ENCODE measurements at regions not wholly inside any gene's neighbourhood (a gene's known extent, or its start where the extent isn't known, plus 50 kb on each side); places are given as distances from the start of the nearest gene placed in this dataset.

DNA sequence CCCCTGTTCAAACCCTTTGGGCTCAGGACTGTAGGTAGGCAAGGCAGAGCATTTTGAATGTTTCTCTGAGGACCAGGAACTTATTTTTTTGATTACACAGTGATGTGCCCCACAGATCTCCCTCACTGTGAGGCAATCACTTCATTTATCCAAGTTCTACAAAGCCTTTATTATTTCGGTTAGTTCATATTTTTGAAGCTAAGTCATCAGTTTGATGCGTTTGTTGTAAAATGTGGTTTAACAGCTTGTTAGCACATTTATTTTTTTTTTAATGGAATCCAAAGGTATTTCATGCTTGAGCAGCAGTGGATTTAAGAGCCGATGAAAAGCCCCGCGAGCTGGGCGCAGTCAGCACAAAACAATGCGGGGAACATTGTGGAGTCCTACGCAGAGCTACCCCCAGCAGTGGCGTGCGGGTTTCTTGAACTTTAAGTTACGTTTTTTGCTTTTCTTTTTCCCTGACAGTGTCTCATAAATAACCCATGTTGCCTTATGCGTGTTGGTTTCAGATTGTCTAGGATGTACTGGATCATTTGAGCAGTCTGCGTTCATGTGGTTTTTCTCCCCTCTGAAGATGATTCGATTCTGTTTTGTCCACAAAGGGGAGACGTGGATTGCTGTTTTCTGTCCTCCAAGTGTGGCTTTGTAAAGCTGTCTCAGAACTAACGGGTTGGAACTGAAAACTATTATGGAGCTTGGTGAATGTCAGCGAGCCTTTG is 233.6 kb upstream of the BMP2 start:
- no peak for DNase-seq

DNA sequence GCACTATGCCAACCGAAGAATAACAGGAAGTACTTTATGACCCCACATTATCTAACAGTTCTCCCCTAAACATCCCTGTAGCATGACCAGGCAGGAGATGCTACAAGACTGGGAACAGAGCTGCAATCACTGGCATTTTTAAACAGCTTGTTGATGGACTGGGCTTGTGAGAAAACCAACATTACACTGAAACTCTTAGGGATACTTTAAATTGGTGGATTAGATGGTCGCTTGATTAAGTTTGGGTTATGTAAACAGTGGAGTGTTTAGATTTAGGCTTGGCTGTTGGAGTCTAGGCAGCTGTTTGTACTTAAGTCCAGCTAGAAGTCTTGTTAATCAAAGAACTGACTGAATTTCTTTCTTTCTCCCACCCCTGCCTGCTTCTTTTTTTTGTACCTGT is 234.1 kb upstream of the BMP2 start:
- DNase-seq: no peak

DNA sequence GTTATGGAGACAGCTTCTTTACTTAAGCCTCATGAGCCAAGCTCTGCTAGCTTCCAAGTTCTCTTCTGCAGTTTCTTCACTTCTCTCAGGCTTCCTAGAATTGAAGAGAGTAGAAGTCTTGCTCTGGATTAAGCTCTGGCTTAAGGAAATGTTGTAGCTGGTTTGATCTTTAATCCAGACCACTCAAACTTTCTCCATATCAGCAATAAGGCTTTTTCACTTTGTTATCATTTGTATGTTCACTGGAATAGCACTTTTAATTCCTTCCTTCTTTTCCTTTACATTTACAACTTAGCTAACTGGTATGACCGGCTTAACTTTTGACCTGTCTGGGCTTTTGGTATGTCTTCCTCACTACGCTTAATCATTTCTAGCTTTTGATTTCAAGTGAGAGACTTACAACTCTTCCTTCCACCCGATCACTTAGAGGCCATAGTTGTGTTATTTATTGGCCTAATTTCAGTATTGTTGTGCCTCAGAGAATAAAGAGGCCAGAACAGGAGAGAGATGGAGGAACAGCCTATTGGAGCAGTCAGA is 236.6 kb upstream of the BMP2 start:
- peak in 1 of 5 experiments; percentile 27 for DNase-seq

DNA sequence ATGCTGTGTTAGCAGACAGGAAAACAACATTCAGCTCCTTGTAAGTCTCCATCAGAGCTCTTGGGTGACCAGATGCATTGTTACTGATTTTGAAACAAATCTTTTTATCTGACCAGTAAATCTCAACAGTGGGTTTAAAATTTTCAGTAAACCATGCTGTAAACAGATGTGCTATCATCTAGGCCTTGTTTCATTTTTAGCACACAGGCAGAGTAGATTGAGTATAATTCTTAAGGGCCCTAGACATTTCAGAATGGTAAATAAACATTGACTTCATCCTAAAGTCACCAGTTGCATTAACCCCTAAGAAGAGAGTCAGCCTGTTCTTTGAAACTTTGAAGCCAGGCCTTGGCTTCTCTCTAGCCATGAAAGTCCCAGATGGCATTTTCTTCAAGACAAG is 237.2 kb upstream of the BMP2 start:
- peak in 1 of 5 experiments; percentile 79 for DNase-seq

DNA sequence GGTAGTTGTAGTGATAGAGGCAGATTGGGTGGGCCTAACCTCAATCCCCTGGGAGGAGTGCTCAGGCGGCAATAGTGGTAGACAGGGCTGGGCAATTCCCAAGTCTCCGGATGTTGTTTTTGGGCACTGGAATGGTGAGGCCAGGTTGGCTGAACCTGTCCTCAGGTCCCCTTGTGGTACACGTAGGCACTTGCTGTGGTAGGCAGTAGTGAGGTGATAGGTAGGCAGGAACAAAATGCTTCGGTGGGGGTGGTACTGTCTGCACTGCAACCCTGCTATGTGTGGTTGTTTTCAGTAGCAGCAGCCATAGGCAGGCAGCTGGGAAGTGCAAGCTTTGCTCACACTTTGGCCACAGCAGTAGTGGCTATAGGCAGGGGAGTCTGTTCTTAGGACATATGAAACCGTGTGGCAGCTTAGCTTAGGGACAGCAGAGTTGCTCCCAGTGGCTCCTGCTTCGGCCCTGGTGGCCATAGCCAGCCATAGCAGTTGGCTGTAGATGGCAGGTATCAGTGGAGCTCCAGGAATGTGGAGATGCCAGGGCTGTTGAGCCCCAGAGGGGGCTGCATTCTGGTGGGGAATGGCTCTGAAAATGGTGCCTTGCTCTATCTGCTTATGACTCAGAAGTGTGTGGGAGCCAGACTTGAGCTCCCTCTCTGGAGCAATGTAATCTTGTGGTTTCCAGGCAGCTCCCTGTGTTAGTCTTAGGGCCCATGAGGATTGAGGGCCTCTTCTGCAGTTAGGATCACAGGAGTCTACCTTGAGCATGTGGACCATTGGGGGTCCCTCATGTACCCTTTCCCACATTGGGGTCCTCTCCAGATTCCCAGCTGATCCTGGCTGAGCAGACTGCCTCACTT is 241.8 kb upstream of the BMP2 start:
- no peak for DNase-seq

DNA sequence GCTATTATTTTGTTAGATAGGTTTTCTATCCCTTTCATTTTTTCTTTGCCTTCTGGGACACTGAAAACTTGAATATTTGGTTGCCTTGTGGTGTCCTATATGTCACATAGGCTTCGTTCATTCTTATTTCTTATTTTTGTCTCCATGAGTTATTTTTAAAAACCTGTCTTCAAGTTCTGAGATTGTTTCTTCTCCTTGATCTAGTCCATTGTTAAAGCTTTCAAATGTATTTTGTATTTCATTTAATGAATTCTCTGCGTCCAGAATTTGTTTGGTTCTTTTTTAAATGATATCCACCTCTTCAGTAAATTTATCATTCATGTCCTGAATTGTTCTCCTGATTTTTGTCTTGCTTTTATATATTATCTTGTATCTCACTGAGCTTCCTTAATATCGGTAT is 243.2 kb upstream of the BMP2 start:
- no peak for DNase-seq

DNA sequence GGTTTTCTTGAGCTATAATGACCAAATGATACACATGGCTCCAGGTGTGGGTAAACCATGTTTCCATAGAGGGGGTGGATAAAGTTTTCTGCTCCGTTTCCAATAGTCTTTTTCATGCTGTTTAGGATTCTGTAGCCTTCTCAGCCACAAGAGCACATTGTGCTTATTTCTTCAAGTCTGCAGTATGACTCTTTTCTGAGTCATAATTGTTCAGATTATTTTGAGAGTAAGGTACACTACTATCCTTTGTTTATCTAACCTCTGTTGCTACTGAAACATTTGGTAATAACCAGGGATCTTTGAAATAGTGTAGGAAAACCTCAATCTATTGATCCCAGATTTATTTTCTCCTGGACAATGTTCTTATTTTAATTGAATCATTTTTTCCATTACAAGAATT is 247.9 kb upstream of the BMP2 start:
- DNase-seq: no peak

DNA sequence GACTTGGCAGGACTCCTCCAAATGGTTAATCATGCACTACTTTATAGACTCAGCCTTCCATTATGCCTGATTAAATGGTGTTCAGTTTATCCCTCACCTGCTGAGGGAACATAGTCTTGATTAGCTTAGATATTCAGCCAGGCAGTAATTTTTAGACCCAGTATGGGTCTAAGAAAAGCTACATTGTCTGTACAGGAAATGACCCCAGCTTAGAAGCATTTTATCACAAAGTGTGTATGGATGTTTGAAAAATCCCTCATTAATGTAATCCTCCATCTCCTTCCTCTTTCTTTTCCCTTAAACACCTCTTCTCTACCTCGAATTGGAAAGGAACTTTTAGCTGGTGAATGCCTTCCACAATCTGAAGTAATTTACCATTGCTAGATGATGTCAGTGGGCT is 252.2 kb upstream of the BMP2 start:
- no peak for DNase-seq

DNA sequence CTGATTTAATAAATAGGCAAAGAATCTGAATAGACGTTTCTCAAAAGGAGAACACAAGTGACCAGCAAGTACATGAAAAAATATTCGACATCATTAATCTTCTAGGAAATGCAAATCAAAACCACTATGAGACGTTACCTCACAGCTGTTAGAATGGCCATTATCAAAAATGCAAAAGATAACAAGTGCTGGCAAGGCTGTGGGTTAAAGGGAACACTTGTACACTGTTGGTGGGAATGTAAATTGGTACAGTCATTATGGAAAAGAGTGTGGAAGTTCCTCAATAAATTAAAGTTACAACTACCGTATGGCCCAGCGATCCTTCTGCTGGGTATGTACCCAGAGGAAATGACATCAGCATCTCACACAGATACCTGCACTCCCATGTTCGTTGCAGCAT is 253.9 kb upstream of the BMP2 start:
- DNase-seq: no peak

DNA sequence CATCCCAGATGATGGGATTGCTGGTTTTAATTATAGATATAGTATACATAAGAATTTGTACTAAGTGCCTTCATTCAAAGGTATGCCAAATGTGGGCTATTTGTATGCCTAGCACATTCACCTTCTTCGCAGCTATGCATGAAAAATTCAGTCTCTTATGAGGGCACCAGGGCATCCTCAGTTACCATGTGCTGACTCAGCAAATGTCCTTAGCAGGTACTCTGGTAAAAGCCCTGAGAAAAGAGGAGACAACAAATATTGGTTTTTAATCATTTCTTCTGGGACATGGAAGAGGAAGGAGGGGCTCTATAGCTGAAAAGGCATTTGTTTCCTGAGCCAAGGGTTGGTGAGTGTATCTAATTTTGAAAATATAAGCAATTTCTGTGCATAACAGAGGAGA is 258.1 kb upstream of the BMP2 start:
- no peak for DNase-seq

DNA sequence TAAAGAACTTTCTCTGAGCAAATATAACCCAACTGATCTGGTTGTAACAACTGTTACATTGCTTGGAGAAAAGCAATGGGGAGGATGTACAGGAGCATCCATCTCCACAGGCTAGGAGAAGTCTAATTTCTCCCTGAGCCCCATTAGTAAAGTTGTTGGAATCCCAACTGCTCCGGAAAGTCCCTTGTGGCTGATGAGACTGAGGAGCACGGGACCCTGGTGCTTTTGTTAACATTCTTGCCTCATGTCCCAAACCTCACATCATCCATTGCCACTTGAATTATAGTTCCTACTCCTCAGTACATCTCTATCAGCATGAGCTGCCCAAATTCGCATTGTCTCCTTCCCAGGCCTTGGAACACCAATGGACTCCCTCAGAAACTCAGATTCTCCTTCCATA is 260.6 kb upstream of the BMP2 start:
- no peak for DNase-seq

DNA sequence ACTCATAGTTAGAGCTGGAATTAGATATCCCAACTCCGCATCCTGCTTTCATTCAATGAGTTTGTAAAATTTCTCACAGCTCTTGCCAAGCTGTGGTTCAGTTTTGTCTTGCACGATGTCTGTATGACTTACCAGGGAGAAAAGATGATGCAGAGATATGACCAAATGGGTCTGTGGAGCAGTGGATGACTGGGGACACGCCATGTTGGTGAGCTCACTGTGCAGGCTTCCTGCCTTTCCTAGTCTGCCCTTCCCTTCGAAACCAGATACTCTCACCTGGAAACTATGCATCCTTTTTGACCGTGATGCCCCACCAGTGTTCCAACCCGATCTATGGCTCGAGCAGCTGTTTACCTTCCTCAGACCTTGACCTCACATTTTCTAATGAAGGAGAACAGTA is 262.7 kb upstream of the BMP2 start:
- no peak for DNase-seq

DNA sequence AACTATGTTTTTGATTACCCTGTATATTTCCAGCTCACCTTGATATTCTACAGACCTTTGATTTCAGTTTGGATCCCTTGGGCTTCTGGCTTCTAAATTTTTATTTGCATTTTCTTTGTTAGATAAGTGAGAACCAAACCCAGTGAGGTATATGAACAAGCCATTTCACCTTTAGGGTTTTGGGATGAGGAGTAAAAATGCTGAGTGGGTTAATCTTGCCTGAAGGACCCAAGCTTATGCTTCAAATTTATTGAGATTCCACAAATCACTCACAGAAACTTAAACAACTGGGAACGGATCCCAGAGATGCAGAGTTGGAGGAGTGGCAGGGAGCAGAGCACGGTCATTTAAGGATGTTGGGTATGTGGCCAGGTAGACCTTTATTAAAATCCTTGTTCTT is 263.3 kb upstream of the BMP2 start:
- no peak for DNase-seq

DNA sequence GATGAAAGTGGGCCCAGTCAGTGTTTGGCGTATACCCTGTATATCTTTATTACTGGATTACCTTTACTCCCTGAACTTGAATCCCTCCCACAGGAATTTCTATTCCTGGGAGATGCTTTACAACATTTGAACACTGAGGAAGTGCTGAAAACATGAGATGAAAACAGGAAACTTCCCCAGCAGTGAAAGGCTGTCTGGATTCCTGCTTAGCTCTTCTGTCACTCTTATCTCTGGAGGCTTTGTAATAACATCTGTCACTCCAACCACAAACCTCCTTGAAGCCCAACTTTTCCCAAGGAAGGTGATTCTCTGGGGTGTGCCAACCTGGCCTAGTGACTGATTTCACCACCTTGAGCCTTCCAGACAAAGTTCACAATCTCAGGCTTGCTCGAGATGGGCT is 264.5 kb upstream of the BMP2 start:
- no peak for DNase-seq

DNA sequence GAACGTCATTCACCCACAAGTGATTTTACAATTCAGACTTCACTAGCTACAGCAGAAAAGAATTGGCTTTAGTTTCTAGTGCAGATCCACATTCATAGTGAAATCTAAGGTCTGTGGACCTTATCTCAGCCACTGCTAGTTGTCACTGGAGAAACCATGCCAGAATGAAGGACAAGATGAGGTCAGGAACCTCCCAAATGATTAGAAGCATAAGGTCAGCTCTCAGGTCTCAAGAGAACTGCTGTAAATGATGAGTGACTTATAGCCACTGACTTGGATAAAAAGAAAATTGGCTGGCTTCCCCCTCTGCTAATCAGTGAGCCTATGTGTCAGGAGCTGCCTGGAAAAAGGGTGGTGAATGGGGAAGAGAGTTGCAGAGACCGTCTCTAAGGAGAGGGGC is 265.3 kb upstream of the BMP2 start:
- DNase-seq: no peak

DNA sequence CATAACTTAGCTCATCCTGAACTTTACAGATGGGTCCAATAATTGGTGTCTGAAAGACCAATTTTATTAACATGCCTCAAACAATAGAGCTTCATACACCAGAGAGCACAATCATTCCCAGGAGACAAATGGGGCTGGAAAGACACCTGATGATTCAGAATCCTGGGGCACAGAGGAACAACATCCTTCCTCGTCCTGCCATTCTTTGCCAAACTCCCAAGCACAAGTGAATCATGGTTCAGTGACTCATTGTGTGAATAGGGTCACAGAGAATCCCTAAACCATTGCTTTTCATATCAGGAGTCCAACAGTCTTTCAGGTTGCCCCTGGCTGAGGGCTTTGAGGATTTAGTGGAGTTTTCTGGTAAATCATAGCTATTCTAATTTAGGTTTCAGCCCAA is 266.4 kb upstream of the BMP2 start:
- DNase-seq: no peak

DNA sequence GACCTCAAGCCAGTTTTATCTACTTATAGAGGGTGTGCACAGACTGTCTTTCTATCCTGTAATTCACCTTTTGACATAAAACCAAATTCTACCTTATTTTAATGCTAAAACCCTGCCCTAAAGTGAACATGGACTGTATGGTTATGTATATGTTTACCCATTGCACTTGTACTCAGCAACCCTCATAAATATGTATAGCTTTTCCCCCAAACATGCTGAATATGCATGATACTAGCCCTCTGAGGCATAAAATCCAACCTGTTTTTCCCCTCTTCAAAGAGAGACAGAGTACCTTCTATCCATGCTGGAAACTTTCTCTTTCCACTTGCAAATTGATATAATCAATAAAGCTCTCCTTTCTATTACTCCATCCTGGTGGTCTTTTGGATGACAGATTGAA is 267.9 kb upstream of the BMP2 start:
- no peak for DNase-seq

DNA sequence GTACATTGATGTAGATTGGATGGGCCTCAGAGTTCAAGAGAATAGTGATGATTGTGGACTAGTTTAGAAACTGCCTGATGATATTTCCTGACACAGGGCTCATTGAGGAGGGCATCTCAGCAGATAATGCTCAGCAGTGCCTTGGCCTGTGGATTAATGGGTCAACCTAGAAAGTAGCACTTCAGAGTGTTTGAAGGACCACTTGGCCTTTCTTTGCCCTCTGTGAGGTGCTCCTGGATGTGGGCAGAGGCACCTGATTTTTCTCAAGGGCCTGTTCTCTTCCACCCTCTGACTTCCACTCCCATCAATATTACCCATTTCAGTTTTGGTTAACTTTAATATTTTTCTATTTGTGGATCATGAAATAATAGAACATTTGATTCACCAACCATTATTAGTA is 270.6 kb upstream of the BMP2 start:
- no peak for DNase-seq

DNA sequence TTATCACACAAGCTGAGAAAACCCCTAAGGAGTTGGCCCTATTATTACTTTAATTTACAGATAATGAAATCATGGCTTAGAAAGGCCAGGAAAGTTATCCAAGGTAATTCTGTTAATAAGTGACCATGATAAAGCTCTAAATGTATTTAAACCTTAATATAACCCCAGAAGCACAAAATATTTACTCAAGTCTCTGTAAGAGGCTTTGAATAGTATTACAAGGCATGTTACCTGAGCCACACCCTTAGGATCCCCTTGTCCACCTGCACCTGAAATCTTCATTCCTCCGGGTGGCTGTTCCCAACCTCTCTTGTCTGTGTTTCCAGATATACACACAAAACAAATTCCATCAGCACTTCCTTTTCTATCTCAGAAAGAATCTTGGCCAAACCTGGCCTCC is 271.6 kb upstream of the BMP2 start:
- no peak for DNase-seq

DNA sequence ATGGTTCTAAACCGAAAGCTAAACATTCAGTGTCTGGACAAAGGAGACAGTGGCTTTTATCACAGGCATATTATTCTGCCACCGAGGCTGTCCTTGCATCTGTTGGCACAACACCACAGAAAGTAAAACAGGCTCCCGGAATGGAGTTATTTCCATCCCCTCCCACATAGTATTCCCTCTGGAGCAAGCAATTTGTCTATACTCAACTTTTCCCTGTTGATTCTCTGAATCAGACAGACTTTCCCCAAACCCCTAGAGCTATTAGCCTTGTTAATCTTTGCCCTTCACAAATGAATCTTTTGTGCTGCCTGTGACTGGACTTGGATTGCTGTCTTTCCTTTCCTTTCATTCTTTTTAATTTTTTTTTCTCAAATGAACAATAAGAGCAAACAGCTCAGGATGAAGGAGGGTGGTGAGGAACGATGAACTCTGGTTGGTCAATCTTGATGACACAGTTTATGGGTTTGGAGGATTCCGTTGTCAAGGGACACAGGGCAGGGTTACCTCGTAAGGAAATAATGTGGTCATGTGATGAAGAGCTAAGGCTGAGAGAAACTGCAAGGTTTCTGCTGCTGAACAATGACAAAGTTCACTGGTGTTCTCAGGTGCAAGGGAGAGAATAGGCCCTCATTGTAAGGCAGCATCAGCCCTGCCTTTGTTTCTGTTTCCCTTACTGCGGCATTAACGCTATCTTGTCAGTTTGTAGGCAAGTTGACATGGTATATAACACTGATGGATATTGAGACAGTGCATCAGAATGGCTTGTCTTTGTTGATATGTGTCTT is 275.0 kb upstream of the BMP2 start:
- DNase-seq: no peak

DNA sequence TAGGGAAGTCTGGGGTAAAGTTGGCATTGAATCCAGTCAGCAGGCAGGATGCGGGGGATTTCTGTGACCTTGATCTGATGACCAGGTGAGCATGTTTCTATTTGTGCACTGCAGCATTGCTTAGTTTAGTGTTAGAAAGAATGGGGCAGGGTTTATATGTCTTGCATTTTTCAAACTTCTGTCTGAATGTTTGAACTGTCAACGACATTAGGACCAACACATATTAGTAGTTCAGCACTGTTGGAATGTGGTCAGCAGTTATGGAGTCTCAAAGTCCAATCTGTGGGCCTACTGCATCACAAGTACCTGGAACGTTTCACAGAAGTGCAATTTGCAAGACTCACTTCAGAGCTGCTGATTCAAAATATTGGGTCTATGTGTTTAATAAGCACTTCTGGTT is 276.6 kb upstream of the BMP2 start:
- DNase-seq: no peak

DNA sequence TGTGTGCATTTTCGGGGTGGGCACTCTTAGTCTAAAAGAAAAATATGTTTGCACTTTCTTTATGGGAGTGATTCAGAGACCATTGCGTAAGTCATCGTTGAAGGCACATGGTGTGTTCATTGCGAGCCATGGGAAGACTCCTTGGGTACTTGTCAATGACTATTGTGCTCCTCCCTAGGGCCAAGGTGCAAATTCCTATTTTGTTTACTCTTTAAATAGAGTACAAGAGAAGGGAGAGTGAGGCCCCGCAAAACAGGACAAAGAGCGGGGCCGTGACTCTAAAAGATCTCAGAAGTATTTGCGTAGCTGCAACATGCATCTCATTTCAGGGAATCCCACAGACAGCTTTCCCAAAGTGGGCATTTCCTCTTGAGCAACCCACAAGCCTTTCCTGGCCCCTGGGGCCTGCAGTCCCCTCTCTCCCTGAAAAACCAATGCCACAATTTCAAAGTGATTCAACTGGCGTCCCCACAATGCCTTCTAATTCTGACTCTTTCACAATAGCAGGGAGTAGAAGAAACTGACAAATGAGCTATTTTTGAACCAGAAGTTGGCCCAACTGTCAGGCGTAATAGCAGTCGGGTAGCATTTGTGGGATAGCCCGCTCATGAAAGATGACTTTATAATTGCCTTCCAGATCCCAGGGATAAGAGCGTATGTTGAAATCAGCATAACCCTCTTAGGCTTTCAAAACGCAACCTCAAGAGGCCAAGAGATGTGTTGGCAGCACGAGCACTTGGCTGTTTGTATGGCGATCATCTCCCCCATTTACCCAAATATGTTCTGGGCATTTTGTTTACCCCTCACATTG is 277.9 kb upstream of the BMP2 start:
- DNase-seq: no peak

DNA sequence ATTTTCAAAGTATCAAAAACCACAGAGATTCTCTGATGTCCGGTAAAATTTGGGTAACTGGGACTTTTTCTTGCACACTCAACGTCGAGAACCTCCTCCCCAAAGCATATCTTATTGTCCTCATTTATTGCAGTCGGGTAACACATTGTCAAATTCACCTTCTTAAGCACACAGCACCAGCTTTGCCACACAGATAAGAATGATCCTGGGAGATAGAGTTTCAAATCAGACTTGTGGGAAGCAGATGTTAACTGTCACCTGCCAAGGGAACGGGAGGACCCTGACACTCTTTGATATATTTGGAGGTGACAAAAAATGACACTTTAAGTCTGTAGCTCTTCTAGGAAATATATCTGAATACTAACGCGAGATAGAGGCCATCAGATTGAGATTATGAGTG is 282.1 kb upstream of the BMP2 start:
- DNase-seq: no peak
